Lower lobe of right lung (tissue), 2 donors: ENCODE measurements at regions not wholly inside any gene's neighbourhood (a gene's known extent, or its start where the extent isn't known, plus 50 kb on each side); places are given as distances from the start of the nearest gene placed in this dataset.

Experiments used
- ATAC-seq, 2 donors: fragments of 200-7000 bp; cut with Tn5 transposase; one replicate each; pipeline ENCODE4 v1.9.1; 2020 to 2022; ENCODE audit warnings: mild to moderate bottlenecking in 2 of 2, moderate library complexity in 2 of 2
- DNase-seq: peaks from one replicate; pipeline ENCODE4 v3.0.0-alpha.2; 2020
- H3K27ac ChIP-seq: fragments of 200-600 bp; one replicate; pipeline ENCODE4 v1.8.0; 2022
- H3K27me3 ChIP-seq: fragments of 200-600 bp; one replicate; pipeline ENCODE4 v1.8.0; 2022; ENCODE audit warnings: low read depth
- H3K36me3 ChIP-seq: fragments of 200-600 bp; one replicate; pipeline ENCODE4 v1.8.0; 2022; ENCODE audit warnings: mild to moderate bottlenecking
- H3K4me1 ChIP-seq: fragments of 200-600 bp; one replicate; pipeline ENCODE4 v1.8.0; 2022
- H3K4me3 ChIP-seq: fragments of 200-600 bp; one replicate; pipeline ENCODE4 v1.8.0; 2022; ENCODE audit warnings: mild to moderate bottlenecking
- H3K9me3 ChIP-seq: fragments of 200-600 bp; one replicate; pipeline ENCODE4 v1.8.0; 2022
- CTCF ChIP-seq: fragments of 200-600 bp; IDR thresholded peaks from one replicate; pipeline ENCODE4 v1.8.0; 2022; ENCODE audit warnings: antibody characterized with exemption, mild to moderate bottlenecking
- intact Hi-C: fragments of 100-400 bp; cut with DNase I; formaldehyde crosslinking; loops from one replicate; pipeline ENCODE4 v1.11.0; 2022
- donor health status: DM: no; HTN: yes; CAD: no; lungs with severe emphysema.

- H3K9me3 ChIP-seq, result no peaks in the 10 kb centered on the region
- no peaks in the 10 kb centered on the region for H3K27me3 ChIP-seq
- no peaks in the 10 kb centered on the region for H3K4me1 ChIP-seq
- H3K36me3 ChIP-seq, result no peaks in the 10 kb centered on the region
- ATAC-seq, result no peak
- intact Hi-C loops, result no loop called here
- TF ChIP-seq CTCF, result no peak
- no peak overlapping the region for H3K4me3 ChIP-seq
- no peak overlapping the region for H3K27ac ChIP-seq
- no peak for DNase-seq
Observed at GRCh38 chr4:169821402-169821801, 63.7 kb upstream of the HPF1 start.

- no peak for ATAC-seq
- intact Hi-C loops, result no loop called here
- TF ChIP-seq CTCF, result no peak
Observed at GRCh38 chr4:169818063-169818679, 60.4 kb upstream of the HPF1 start.

GRCh38 chr4:169815606-169816005 lies 57.9 kb upstream of the HPF1 start:
- no peaks in the 10 kb centered on the region for H3K9me3 ChIP-seq
- H3K27ac ChIP-seq, result no peak overlapping the region
- H3K27me3 ChIP-seq, result no peaks in the 10 kb centered on the region
- intact Hi-C loops, result no loop called here
- TF ChIP-seq CTCF, result no peak
- DNase-seq, result no peak
- H3K4me1 ChIP-seq, result no peaks in the 10 kb centered on the region
- ATAC-seq, result no peak
- no peak overlapping the region for H3K4me3 ChIP-seq
- no peaks in the 10 kb centered on the region for H3K36me3 ChIP-seq

More at GRCh38 chr4:169818063-169818679, 60.4 kb upstream of the HPF1 start:
- no peaks in the 10 kb centered on the region for H3K9me3 ChIP-seq
- no peak for DNase-seq
- H3K27ac ChIP-seq, result no peak overlapping the region
- no peaks in the 10 kb centered on the region for H3K36me3 ChIP-seq
- no peaks in the 10 kb centered on the region for H3K4me1 ChIP-seq
- no peaks in the 10 kb centered on the region for H3K27me3 ChIP-seq
- H3K4me3 ChIP-seq, result no peak overlapping the region

GRCh38 chr4:169811476-169811875 lies 53.7 kb upstream of the HPF1 start:
- Histone ChIP-seq H3K27ac (no peak overlapping the region), H3K27me3 (no peaks in the 10 kb centered on the region), H3K9me3 (no peaks in the 10 kb centered on the region), H3K4me3 (no peak overlapping the region), H3K36me3 (no peaks in the 10 kb centered on the region), H3K4me1 (no peaks in the 10 kb centered on the region)
- ATAC-seq (no peak), DNase-seq (no peak)
- intact Hi-C loops, result loop anchor here (5.0 kb wide), 1 partner anchor 236 kb away; no protein-coding TSS in a partner anchor
- TF ChIP-seq CTCF, result no peak

GRCh38 chr4:169810325-169811323 lies 52.9 kb upstream of the HPF1 start:
- Histone ChIP-seq H3K4me3 (no peak overlapping the region), H3K9me3 (no peaks in the 10 kb centered on the region), H3K36me3 (no peaks in the 10 kb centered on the region), H3K27ac (no peak overlapping the region), H3K4me1 (no peaks in the 10 kb centered on the region), H3K27me3 (no peaks in the 10 kb centered on the region)
- peak; percentile 89 for TF ChIP-seq CTCF
- no peak for DNase-seq
- ATAC-seq, result peak; percentile 29 to 73
- intact Hi-C loops, result loop anchor here (5.0 kb wide), 1 partner anchor 237 kb away; no protein-coding TSS in a partner anchor
